ENCODE measurements at regions not wholly inside any gene's neighbourhood (a gene's known extent, or its start where the extent isn't known, plus 50 kb on each side); places are given as distances from the start of the nearest gene placed in this dataset.

GRCh38 chr4:186775902-186776301, 52.2 kb upstream of the FAT1 start:
- ATAC-seq (ENCODE audit: low read depth) (peak; percentile 38; the same call in 1 of the 3 replicates), DNase-seq (ENCODE audit: low spot score) (no peak)
- peaks cover 28% of the 10 kb centered on the region for H3K4me1 ChIP-seq (ENCODE audit: insufficient read depth, poor library complexity, severe bottlenecking)
- H3K27me3 ChIP-seq (ENCODE audit: insufficient read depth, poor library complexity, severe bottlenecking), result no peaks in the 10 kb centered on the region
- TF ChIP-seq, protein P1, sequence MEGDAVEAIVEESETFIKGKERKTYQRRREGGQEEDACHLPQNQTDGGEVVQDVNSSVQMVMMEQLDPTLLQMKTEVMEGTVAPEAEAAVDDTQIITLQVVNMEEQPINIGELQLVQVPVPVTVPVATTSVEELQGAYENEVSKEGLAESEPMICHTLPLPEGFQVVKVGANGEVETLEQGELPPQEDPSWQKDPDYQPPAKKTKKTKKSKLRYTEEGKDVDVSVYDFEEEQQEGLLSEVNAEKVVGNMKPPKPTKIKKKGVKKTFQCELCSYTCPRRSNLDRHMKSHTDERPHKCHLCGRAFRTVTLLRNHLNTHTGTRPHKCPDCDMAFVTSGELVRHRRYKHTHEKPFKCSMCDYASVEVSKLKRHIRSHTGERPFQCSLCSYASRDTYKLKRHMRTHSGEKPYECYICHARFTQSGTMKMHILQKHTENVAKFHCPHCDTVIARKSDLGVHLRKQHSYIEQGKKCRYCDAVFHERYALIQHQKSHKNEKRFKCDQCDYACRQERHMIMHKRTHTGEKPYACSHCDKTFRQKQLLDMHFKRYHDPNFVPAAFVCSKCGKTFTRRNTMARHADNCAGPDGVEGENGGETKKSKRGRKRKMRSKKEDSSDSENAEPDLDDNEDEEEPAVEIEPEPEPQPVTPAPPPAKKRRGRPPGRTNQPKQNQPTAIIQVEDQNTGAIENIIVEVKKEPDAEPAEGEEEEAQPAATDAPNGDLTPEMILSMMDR (IDR thresholded peaks at IDR 0.05; ENCODE audit: poor library complexity, severe bottlenecking), result no peak
- H3K27ac ChIP-seq (ENCODE audit: poor library complexity, severe bottlenecking), result no peak overlapping the region
- H3K36me3 ChIP-seq (ENCODE audit: low read depth), result no peaks in the 10 kb centered on the region
- H3K4me3 ChIP-seq (ENCODE audit: severe bottlenecking), result no peak overlapping the region
- H3K9me3 ChIP-seq (ENCODE audit: severe bottlenecking), result no peaks in the 10 kb centered on the region

DNA sequence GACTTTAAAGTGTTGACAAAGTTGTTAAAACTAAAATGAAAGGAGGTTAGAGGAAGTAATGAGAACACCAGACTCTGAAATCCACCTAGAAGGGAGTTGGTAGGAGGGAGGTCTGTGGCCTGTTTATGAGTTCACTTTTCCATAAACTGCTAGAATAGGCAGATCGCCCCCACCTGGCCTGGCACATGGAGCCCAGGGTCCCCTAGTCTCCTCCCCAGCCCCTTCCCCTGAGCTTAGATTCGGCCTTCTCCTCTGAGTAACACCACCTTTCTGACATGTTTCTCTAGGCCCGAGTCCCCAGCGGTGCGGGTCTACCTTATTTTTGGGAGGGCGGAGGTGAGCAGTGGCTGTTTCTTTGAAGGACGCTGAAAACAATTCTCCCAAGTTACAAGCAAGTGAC, 54.5 kb upstream of the FAT1 start:
- DNase-seq (ENCODE audit: low spot score) (no peak), ATAC-seq (ENCODE audit: low read depth) (no peak)
- Histone ChIP-seq H3K4me3 (ENCODE audit: severe bottlenecking) (no peak overlapping the region), H3K4me1 (ENCODE audit: insufficient read depth, poor library complexity, severe bottlenecking) (peaks cover 24% of the 10 kb centered on the region), H3K9me3 (ENCODE audit: severe bottlenecking) (no peaks in the 10 kb centered on the region), H3K27ac (ENCODE audit: poor library complexity, severe bottlenecking) (no peak overlapping the region), H3K36me3 (ENCODE audit: low read depth) (0 out of 2 replicates have a peak, but pooled peaks cover 4% of the 10 kb centered on the region), H3K27me3 (ENCODE audit: insufficient read depth, poor library complexity, severe bottlenecking) (no peaks in the 10 kb centered on the region)
- TF ChIP-seq, protein P1 (IDR thresholded peaks at IDR 0.05; ENCODE audit: poor library complexity, severe bottlenecking), result no peak

- no peaks in the 10 kb centered on the region for H3K27me3 ChIP-seq (ENCODE audit: insufficient read depth, poor library complexity, severe bottlenecking)
- H3K4me3 ChIP-seq (ENCODE audit: severe bottlenecking), result no peak overlapping the region
- H3K9me3 ChIP-seq (ENCODE audit: severe bottlenecking), result no peaks in the 10 kb centered on the region
- 0 out of 2 replicates have a peak, but pooled peaks cover 4% of the 10 kb centered on the region for H3K36me3 ChIP-seq (ENCODE audit: low read depth)
- DNase-seq (ENCODE audit: low spot score) (no peak), ATAC-seq (ENCODE audit: low read depth) (no peak)
- TF ChIP-seq, protein P1 (IDR thresholded peaks at IDR 0.05; ENCODE audit: poor library complexity, severe bottlenecking), result no peak
- peak overlapping the region; percentile 93 for H3K27ac ChIP-seq (ENCODE audit: poor library complexity, severe bottlenecking)
- H3K4me1 ChIP-seq (ENCODE audit: insufficient read depth, poor library complexity, severe bottlenecking), result peaks cover 24% of the 10 kb centered on the region
These were observed 56.8 kb upstream of the FAT1 start for GRCh38 chr4:186780291-186781031.

GRCh38 chr4:186781032-186781917, 57.6 kb upstream of the FAT1 start:
- Histone ChIP-seq H3K27me3 (ENCODE audit: insufficient read depth, poor library complexity, severe bottlenecking) (no peaks in the 10 kb centered on the region), H3K4me1 (ENCODE audit: insufficient read depth, poor library complexity, severe bottlenecking) (peaks cover 21% of the 10 kb centered on the region), H3K9me3 (ENCODE audit: severe bottlenecking) (no peaks in the 10 kb centered on the region), H3K27ac (ENCODE audit: poor library complexity, severe bottlenecking) (peak overlapping the region; percentile 93), H3K36me3 (ENCODE audit: low read depth) (0 out of 2 replicates have a peak, but pooled peaks cover 4% of the 10 kb centered on the region), H3K4me3 (ENCODE audit: severe bottlenecking) (no peak overlapping the region)
- TF ChIP-seq, protein P1 (IDR thresholded peaks at IDR 0.05; ENCODE audit: poor library complexity, severe bottlenecking), result no peak
- DNase-seq (ENCODE audit: low spot score) (peak; percentile 72), ATAC-seq (ENCODE audit: low read depth) (peak; percentile 99)

All from RWPE2 (cell line).